ENCODE measurements at regions not wholly inside any gene's neighbourhood (a gene's known extent, or its start where the extent isn't known, plus 50 kb on each side); places are given as distances from the start of the nearest gene placed in this dataset.

GRCh38 chr15:46131876-46132275 is 497.0 kb downstream of the SQOR start:
- no peak overlapping the region for H2BK15ac ChIP-seq (ENCODE audit: low read depth, low read length)
- no peak overlapping the region for H4K91ac ChIP-seq (ENCODE audit: insufficient read depth, low read depth, low read length)
- no peaks in the 10 kb centered on the region for H3K9me1 ChIP-seq (ENCODE audit: insufficient read depth, low read length)
- H3K4me3 ChIP-seq (ENCODE audit: insufficient read depth, low read depth, low read length): no peak overlapping the region
- no peak overlapping the region for H3K9ac ChIP-seq (ENCODE audit: low read depth, low read length)
- no peak overlapping the region for H2BK120ac ChIP-seq (ENCODE audit: low read depth, low read length)
- no peak overlapping the region for H4K8ac ChIP-seq (ENCODE audit: low read depth in 2 of 2, low read length in 2 of 2)
- H3K14ac ChIP-seq (replicated peaks; ENCODE audit: low read depth, low read length): no peak overlapping the region
- no peaks in the 10 kb centered on the region for H3K79me1 ChIP-seq (ENCODE audit: low read depth in 1 of 2, low read length in 2 of 2)
- no peak overlapping the region for H2AK5ac ChIP-seq (ENCODE audit: low read depth, low read length)
- H3K18ac ChIP-seq (ENCODE audit: low read depth, low read length): no peak overlapping the region
- no peak for TF ChIP-seq MAZ (IDR thresholded peaks at IDR 0.05; ENCODE audit: borderline replicate concordance, low read depth, low read length)
- TF ChIP-seq RCOR1 (IDR thresholded peaks at IDR 0.05; ENCODE audit: insufficient replicate concordance, low read length): no peak
- no peak for TF ChIP-seq MXI1 (IDR thresholded peaks at IDR 0.05; ENCODE audit: borderline replicate concordance, low read depth, low read length)
- TF ChIP-seq MAFK (IDR thresholded peaks at IDR 0.05; ENCODE audit: low read depth, low read length): no peak
- no peak for TF ChIP-seq RFX5 (IDR thresholded peaks at IDR 0.05; ENCODE audit: low read depth, low read length)
- TF ChIP-seq ELK1 (IDR thresholded peaks at IDR 0.05; ENCODE audit: borderline replicate concordance, low read depth, low read length): no peak
- TF ChIP-seq FOS (IDR thresholded peaks at IDR 0.05; ENCODE audit: low read depth, low read length): no peak
- H3K56ac ChIP-seq (ENCODE audit: extremely low read depth, insufficient read depth, low read length): no peak overlapping the region
- H3K4me2 ChIP-seq (ENCODE audit: low read depth, low read length): no peak overlapping the region
- peaks cover 7% of the 10 kb centered on the region; the same call in 1 of the 2 replicates for H3K9me3 ChIP-seq (ENCODE audit: control insufficient read depth, insufficient read depth, low read length)
- no peak overlapping the region for H3K27ac ChIP-seq (ENCODE audit: insufficient read depth, low read length)
- ChIA-PET CTCF (interaction anchor here (0.6 kb wide), 1 partner anchor 9 kb away, joined by 4 read pairs; no protein-coding TSS in a partner anchor), POLR2A (ENCODE audit: unreplicated experiment) (no interaction called here)
- H2AFZ ChIP-seq (replicated peaks; ENCODE audit: low read length, poor library complexity): no peak overlapping the region
- dilution Hi-C loops (cut with HindIII; ENCODE audit: low sequenced_read_pairs, unreplicated experiment) (no loop called here), in situ Hi-C loops (cut with MboI; ENCODE audit: low sequenced_read_pairs) (no loop called here), intact Hi-C loops (cut with micrococcal nuclease) (no loop called here)
- H2AK9ac ChIP-seq (replicated peaks; ENCODE audit: low read depth, low read length, poor library complexity): no peak overlapping the region
- H3K23ac ChIP-seq (ENCODE audit: low read depth, low read length): no peak overlapping the region
- no peak overlapping the region for H2BK5ac ChIP-seq (ENCODE audit: low read depth, low read length, poor library complexity, severe bottlenecking)
- H2BK20ac ChIP-seq (ENCODE audit: low read depth, low read length): 0 out of 2 replicates have a peak overlapping the region, but pooled peaks have one; percentile 40
- H3K27me3 ChIP-seq (ENCODE audit: control insufficient read depth, insufficient read depth, low read length): no peaks in the 10 kb centered on the region
- no TSS peak for BruUV-seq (replicated peaks)
- H3K4ac ChIP-seq (ENCODE audit: low read depth, low read length): no peak overlapping the region; the same call in 1 of the 2 replicates
- WGBS, 2 experiments (ENCODE audit: extremely low coverage in 2 of 2, insufficient read length in 1 of 2): 79% methylated on average over 4 of the region's 6 CpGs; no CpG with 5 or more reads in 1 of the 2 experiments
- H3K36me3 ChIP-seq (ENCODE audit: control insufficient read depth, insufficient read depth, low read length): no peaks in the 10 kb centered on the region
- H4K20me1 ChIP-seq (ENCODE audit: insufficient read depth, low read length): no peaks in the 10 kb centered on the region
- no peaks in the 10 kb centered on the region for H3K4me1 ChIP-seq (ENCODE audit: control insufficient read depth, insufficient read depth, low read length)
- DNase-seq (no peak), ATAC-seq (ENCODE audit: low read depth) (no peak)
- no peak overlapping the region for H4K5ac ChIP-seq (ENCODE audit: low read depth, low read length)

Data from IMR-90 (cell line).